GM12878 (cell line): ENCODE measurements at regions not wholly inside any gene's neighbourhood (a gene's known extent, or its start where the extent isn't known, plus 50 kb on each side); places are given as distances from the start of the nearest gene placed in this dataset.

Source experiments
- ATAC-seq: fragments of 200-7000 bp; cut with Tn5 transposase; 3 replicates; pipeline ENCODE4 v1.9.1; 2020; ENCODE audit warnings: mild to moderate bottlenecking, moderate library complexity
- BruUV-seq: library from RNA; stranded (reverse); fragments of 400-500 nt; replicated peaks from 2 replicates; lab custom pipeline; 2021; lab: Mats Ljungman, UMichigan
- CTCF ChIA-PET: fragments of 300-600 bp; sonication (Branson Sonifier 250); formaldehyde crosslinking; extraction: SDS; loops from one replicate; lab custom pipeline; 2021; ENCODE audit warnings: inconsistent platforms; lab: Yijun Ruan, JAX
- POLR2A ChIA-PET: fragments of 350-600 bp; formaldehyde crosslinking; extraction: SDS; loops from one replicate; lab custom pipeline; 2021; ENCODE audit warnings: inconsistent platforms; lab: Charles Lee
- RAD21 ChIA-PET: fragments of 300-600 bp; sonication (Branson Sonifier 250); formaldehyde crosslinking; loops from one replicate; lab custom pipeline; 2023; ENCODE audit warnings: antibody characterized with exemption; ENCODE audit not compliant: unreplicated experiment; lab: Charles Lee
- SMC1A ChIA-PET: fragments of 300-600 bp; sonication (Branson Sonifier 250); formaldehyde crosslinking; loops from one replicate; lab custom pipeline; 2023; ENCODE audit not compliant: unreplicated experiment, uncharacterized antibody; lab: Charles Lee
- DNase-seq: peaks from one replicate; pipeline ENCODE4 v3.0.0-alpha.2; 2011; ENCODE audit warnings: low read depth, low spot score
- FAIRE-seq: peaks from 3 replicates; lab custom pipeline; 2011; peaks lifted over from hg19 to GRCh38; lab: Jason Lieb, UNC
- H2AFZ ChIP-seq: 2 replicates; pipeline ENCODE4 v1.6.0; 2011; ENCODE audit warnings: low read depth, low read length, control low read depth; ENCODE audit not compliant: control insufficient read depth
- H3K27ac ChIP-seq: 2 replicates; pipeline ENCODE4 v1.5.1; 2011; ENCODE audit warnings: control low read depth; ENCODE audit not compliant: control insufficient read depth, insufficient read depth
- H3K27me3 ChIP-seq, 2 experiments: replicated peaks in 1 of 2; 2 replicates each; pipeline versions ENCODE4 v1.6.0 to v1.6.1; 2011; ENCODE audit warnings: low read length in 1 of 2; ENCODE audit not compliant: control insufficient read depth in 2 of 2, insufficient read depth in 2 of 2
- H3K36me3 ChIP-seq, 2 experiments: 2 replicates each; pipeline ENCODE4 v1.5.1; 2011; ENCODE audit warnings: low read length in 1 of 2; ENCODE audit not compliant: control insufficient read depth in 2 of 2, insufficient read depth in 2 of 2
- H3K4me1 ChIP-seq: 2 replicates; pipeline ENCODE4 v1.6.1; 2011; ENCODE audit warnings: mild to moderate bottlenecking, low read length, moderate library complexity, mixed read lengths; ENCODE audit not compliant: control insufficient read depth, insufficient read depth
- H3K4me2 ChIP-seq: 2 replicates; pipeline ENCODE4 v1.6.0; 2011; ENCODE audit warnings: control low read depth; ENCODE audit not compliant: control insufficient read depth, insufficient read depth
- H3K4me3 ChIP-seq: fragments of 200-600 bp; sonication (generic); 2 replicates; pipeline ENCODE4 v1.5.1; 2016
- H3K79me2 ChIP-seq: 2 replicates; pipeline ENCODE4 v1.6.0; 2011; ENCODE audit warnings: low read length; ENCODE audit not compliant: control insufficient read depth, insufficient read depth
- H3K9ac ChIP-seq: 2 replicates; pipeline ENCODE4 v1.8.0; 2011; ENCODE audit warnings: low read length, control low read depth, mixed read lengths; ENCODE audit not compliant: control insufficient read depth, insufficient read depth
- H3K9me3 ChIP-seq: replicated peaks from 3 replicates; pipeline ENCODE4 v1.5.1; 2011; ENCODE audit warnings: mild to moderate bottlenecking, low read length; ENCODE audit not compliant: control insufficient read depth, insufficient read depth
- H4K20me1 ChIP-seq: 2 replicates; pipeline ENCODE4 v1.6.0; 2011; ENCODE audit not compliant: control insufficient read depth, insufficient read depth
- ASH2L ChIP-seq: fragments of 300-600, 200-600 bp; sonication (generic); IDR thresholded peaks from 2 replicates; pipeline ENCODE4 v1.6.1; 2017; ENCODE audit warnings: low read depth, mild to moderate bottlenecking, borderline replicate concordance
- BRCA1 ChIP-seq: IDR thresholded peaks from 2 replicates; pipeline ENCODE4 v1.6.1; 2011; ENCODE audit warnings: low read depth, low read length, improper control_type of control experiment
- GABPA ChIP-seq: IDR thresholded peaks from 2 replicates; pipeline ENCODE4 v1.6.1; 2014; ENCODE audit warnings: antibody characterized with exemption, low read depth, mild to moderate bottlenecking, inconsistent platforms
- HDAC2 ChIP-seq: fragments of 200-600 bp; sonication (generic); IDR thresholded peaks from 2 replicates; pipeline ENCODE4 v1.6.1; 2017
- HSF1 ChIP-seq: fragments of 150-350 bp; IDR thresholded peaks from 2 replicates; pipeline ENCODE4 v1.6.1; 2014; ENCODE audit warnings: mild to moderate bottlenecking, low read depth, low read length
- IKZF2 ChIP-seq, 2 experiments: fragments of 450-650 bp; IDR thresholded peaks; 2 replicates each; pipeline ENCODE4 v1.6.1; 2017; ENCODE audit warnings: mild to moderate bottlenecking in 2 of 2, moderate library complexity in 2 of 2
- LARP7 ChIP-seq: fragments of 450-650 bp; IDR thresholded peaks from 2 replicates; pipeline ENCODE4 v1.6.1; 2017; ENCODE audit warnings: mild to moderate bottlenecking
- MEF2B ChIP-seq: fragments of 450-650 bp; IDR thresholded peaks from 2 replicates; pipeline ENCODE4 v1.6.1; 2018; ENCODE audit warnings: mild to moderate bottlenecking, moderate library complexity; ENCODE audit not compliant: partially characterized antibody, poor library complexity, severe bottlenecking
- MTA3 ChIP-seq: IDR thresholded peaks from 2 replicates; pipeline ENCODE4 v1.6.1; 2012; ENCODE audit warnings: low read length, inconsistent platforms, borderline replicate concordance
- RELA ChIP-seq: fragments of 450-650 bp; IDR thresholded peaks from 2 replicates; pipeline ENCODE4 v1.8.0; 2014; ENCODE audit warnings: borderline replicate concordance; ENCODE audit not compliant: partially characterized antibody
- SIX5 ChIP-seq: IDR thresholded peaks from 2 replicates; pipeline ENCODE4 v1.6.1; 2011; ENCODE audit warnings: mild to moderate bottlenecking, low read depth, low read length, moderate library complexity; ENCODE audit not compliant: severe bottlenecking
- SMAD1 ChIP-seq: fragments of 450-650 bp; IDR thresholded peaks from 2 replicates; pipeline ENCODE4 v1.6.1; 2018; ENCODE audit warnings: mild to moderate bottlenecking, low read depth; ENCODE audit not compliant: partially characterized antibody
- WRNIP1 ChIP-seq: IDR thresholded peaks from 2 replicates; pipeline ENCODE4 v1.6.1; 2011; ENCODE audit warnings: low read depth, low read length, improper control_type of control experiment, borderline replicate concordance
- ZBTB33 ChIP-seq: fragments of 450-650 bp; IDR thresholded peaks from 2 replicates; pipeline ENCODE4 v1.6.1; 2017; ENCODE audit warnings: mild to moderate bottlenecking
- WGBS: methylation state at CpG from one replicate; pipeline ENCODE4 v1.1.6; 2016; ENCODE audit warnings: low lambda C conversion rate; ENCODE audit not compliant: insufficient replicate concordance, insufficient coverage; ENCODE audit errors: missing lambda C conversion rate; 5-methylcytosine and 5-hydroxymethylcytosine counted together
- in situ Hi-C: fragments of 300-500 bp; cut with MboI; formaldehyde crosslinking; loops from 9 replicates; pipeline ENCODE4 v1.14.3; 2018; ENCODE audit warnings: mixed read lengths
- intact Hi-C: fragments of 100-400 bp; cut with micrococcal nuclease; formaldehyde crosslinking; loops from one replicate; pipeline ENCODE4 v1.14.2; 2022; ENCODE audit not compliant: unreplicated experiment
- TF ChIP-seq, protein P1 (sequence below): IDR thresholded peaks from 2 replicates; pipeline ENCODE4 v1.6.1; 2011; ENCODE audit warnings: low read depth, low read length, improper control_type of control experiment, borderline replicate concordance

GRCh38 chr5:66362687-66363086 is 218.6 kb downstream of the SREK1 start:
- ChIA-PET RAD21 (no interaction called here), SMC1A (no interaction called here), CTCF (no interaction called here), POLR2A (no interaction called here)
- no peaks in the 10 kb centered on the region for H3K9me3 ChIP-seq
- 55% methylated on average over 4 of the region's 4 CpGs for WGBS
- H3K4me3 ChIP-seq = no peak overlapping the region
- no peak for TF ChIP-seq HDAC2
- FAIRE-seq (no peak), ATAC-seq (no peak), DNase-seq (no peak)
- in situ Hi-C loops = no loop called here
- no peak overlapping the region for H3K9ac ChIP-seq
- H3K27ac ChIP-seq = no peak overlapping the region
- no peaks in the 10 kb centered on the region for H3K4me1 ChIP-seq
- no peak overlapping the region for H3K4me2 ChIP-seq
- no peak overlapping the region for H2AFZ ChIP-seq
- no peaks in the 10 kb centered on the region for H3K36me3 ChIP-seq
- no TSS peak for BruUV-seq
- no peaks in the 10 kb centered on the region for H3K79me2 ChIP-seq
- H4K20me1 ChIP-seq = no peaks in the 10 kb centered on the region
- no peaks in the 10 kb centered on the region for H3K27me3 ChIP-seq
- intact Hi-C loops = no loop called here

- no peak overlapping the region for H3K4me2 ChIP-seq
- no peak overlapping the region for H2AFZ ChIP-seq
- ChIA-PET POLR2A (no interaction called here), SMC1A (no interaction called here), CTCF (no interaction called here), RAD21 (no interaction called here)
- no peak overlapping the region for H3K4me3 ChIP-seq
- no peaks in the 10 kb centered on the region for H3K4me1 ChIP-seq
- BruUV-seq = no TSS peak
- no peaks in the 10 kb centered on the region for H3K9me3 ChIP-seq
- intact Hi-C loops (no loop called here), in situ Hi-C loops (no loop called here)
- no peak overlapping the region for H3K9ac ChIP-seq
- no peak for DNase-seq
- WGBS = 3% methylated on average over 2 of the region's 2 CpGs
- H4K20me1 ChIP-seq = no peaks in the 10 kb centered on the region
- H3K27me3 ChIP-seq = no peaks in the 10 kb centered on the region
- no peak for FAIRE-seq
- no peak overlapping the region for H3K27ac ChIP-seq
- H3K36me3 ChIP-seq = no peaks in the 10 kb centered on the region
- H3K79me2 ChIP-seq = no peaks in the 10 kb centered on the region
- ATAC-seq = no peak
- TF ChIP-seq MTA3 = no peak
- no peak for TF ChIP-seq IKZF2 (IDR thresholded peaks at IDR 0.05)
- no peak for TF ChIP-seq ASH2L
- no peak for TF ChIP-seq LARP7
- no peak for TF ChIP-seq HSF1
- TF ChIP-seq WRNIP1 = no peak
- no peak for TF ChIP-seq GABPA
- TF ChIP-seq, protein P1, sequence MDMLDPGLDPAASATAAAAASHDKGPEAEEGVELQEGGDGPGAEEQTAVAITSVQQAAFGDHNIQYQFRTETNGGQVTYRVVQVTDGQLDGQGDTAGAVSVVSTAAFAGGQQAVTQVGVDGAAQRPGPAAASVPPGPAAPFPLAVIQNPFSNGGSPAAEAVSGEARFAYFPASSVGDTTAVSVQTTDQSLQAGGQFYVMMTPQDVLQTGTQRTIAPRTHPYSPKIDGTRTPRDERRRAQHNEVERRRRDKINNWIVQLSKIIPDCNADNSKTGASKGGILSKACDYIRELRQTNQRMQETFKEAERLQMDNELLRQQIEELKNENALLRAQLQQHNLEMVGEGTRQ = no peak
- no peak for TF ChIP-seq SIX5
- TF ChIP-seq RELA = no peak
- no peak for TF ChIP-seq SMAD1
- TF ChIP-seq MEF2B = no peak
- TF ChIP-seq ZBTB33 = no peak
- TF ChIP-seq BRCA1 = no peak
Measured at GRCh38 chr5:66363097-66363496, 219.0 kb downstream of the SREK1 start.
